ENCODE measurements at regions not wholly inside any gene's neighbourhood (a gene's known extent, or its start where the extent isn't known, plus 50 kb on each side); places are given as distances from the start of the nearest gene placed in this dataset.

DNA sequence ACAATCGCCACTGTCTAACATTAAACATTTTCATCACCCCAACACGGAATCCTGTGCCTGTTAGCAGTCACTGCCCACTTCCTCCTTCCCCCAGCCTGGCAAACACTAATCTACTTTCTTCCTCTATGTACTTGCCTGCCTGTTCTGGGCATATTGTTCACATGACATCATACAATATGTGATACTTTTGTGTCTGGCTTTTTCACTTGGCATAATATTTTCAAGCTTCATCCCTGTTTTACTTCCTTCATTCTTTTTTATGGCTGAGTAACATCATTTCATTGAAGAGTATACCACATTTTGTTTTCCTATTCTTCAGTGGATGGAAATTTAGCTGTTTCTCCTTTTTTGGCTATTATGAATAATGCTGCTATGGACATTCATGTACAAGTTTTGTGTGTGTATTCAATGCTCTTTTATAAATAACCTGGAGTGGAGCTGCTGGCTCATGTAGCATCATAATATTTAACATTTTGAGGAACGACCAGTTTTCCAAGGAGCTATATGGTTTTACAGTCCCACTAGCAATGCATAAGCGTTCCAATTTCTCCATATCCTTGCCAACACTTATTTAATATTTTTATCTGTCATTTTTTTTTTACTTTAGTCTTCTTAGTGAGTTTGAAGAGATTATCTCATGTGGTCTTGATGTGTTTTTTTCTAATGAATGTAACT, 360.1 kb downstream of the HDGFL1 start:
- H3K9ac ChIP-seq (ENCODE audit: low read depth, low read length, poor library complexity, severe bottlenecking), result no peak overlapping the region
- peak overlapping the region; percentile 23 for H3K4me2 ChIP-seq (ENCODE audit: low read depth, low read length, poor library complexity, severe bottlenecking)
- H3K9me2 ChIP-seq (replicated peaks; ENCODE audit: low read depth, low read length), result no peaks in the 10 kb centered on the region
- peaks cover 23% of the 10 kb centered on the region for H3K4me1 ChIP-seq (ENCODE audit: insufficient read depth, low read length, poor library complexity, severe bottlenecking)
- TF ChIP-seq, protein P1, sequence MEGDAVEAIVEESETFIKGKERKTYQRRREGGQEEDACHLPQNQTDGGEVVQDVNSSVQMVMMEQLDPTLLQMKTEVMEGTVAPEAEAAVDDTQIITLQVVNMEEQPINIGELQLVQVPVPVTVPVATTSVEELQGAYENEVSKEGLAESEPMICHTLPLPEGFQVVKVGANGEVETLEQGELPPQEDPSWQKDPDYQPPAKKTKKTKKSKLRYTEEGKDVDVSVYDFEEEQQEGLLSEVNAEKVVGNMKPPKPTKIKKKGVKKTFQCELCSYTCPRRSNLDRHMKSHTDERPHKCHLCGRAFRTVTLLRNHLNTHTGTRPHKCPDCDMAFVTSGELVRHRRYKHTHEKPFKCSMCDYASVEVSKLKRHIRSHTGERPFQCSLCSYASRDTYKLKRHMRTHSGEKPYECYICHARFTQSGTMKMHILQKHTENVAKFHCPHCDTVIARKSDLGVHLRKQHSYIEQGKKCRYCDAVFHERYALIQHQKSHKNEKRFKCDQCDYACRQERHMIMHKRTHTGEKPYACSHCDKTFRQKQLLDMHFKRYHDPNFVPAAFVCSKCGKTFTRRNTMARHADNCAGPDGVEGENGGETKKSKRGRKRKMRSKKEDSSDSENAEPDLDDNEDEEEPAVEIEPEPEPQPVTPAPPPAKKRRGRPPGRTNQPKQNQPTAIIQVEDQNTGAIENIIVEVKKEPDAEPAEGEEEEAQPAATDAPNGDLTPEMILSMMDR (conservative IDR thresholded peaks at IDR 0.05; ENCODE audit: low read length), result no peak
- TF ChIP-seq EZH2phosphoT487 (IDR thresholded peaks at IDR 0.05; ENCODE audit: borderline replicate concordance), result no peak
- no peaks in the 10 kb centered on the region for H3K27me3 ChIP-seq (ENCODE audit: insufficient read depth, low read length, poor library complexity, severe bottlenecking)
- H2AFZ ChIP-seq (ENCODE audit: low read length), result peak overlapping the region; percentile 75
- H3F3A ChIP-seq (ENCODE audit: low read depth), result no peaks in the 10 kb centered on the region
- H3K4me3 ChIP-seq (ENCODE audit: low read length, poor library complexity, severe bottlenecking), result no peak overlapping the region
- no peaks in the 10 kb centered on the region for H4K20me1 ChIP-seq (ENCODE audit: insufficient read depth, low read length, poor library complexity, severe bottlenecking)
- H3K36me3 ChIP-seq (ENCODE audit: insufficient read depth, low read length), result no peaks in the 10 kb centered on the region
- no peaks in the 10 kb centered on the region for H3K79me2 ChIP-seq (ENCODE audit: insufficient read depth, low read length)
- no peaks in the 10 kb centered on the region for H3K9me3 ChIP-seq (ENCODE audit: insufficient read depth, low read depth, low read length)

DNA sequence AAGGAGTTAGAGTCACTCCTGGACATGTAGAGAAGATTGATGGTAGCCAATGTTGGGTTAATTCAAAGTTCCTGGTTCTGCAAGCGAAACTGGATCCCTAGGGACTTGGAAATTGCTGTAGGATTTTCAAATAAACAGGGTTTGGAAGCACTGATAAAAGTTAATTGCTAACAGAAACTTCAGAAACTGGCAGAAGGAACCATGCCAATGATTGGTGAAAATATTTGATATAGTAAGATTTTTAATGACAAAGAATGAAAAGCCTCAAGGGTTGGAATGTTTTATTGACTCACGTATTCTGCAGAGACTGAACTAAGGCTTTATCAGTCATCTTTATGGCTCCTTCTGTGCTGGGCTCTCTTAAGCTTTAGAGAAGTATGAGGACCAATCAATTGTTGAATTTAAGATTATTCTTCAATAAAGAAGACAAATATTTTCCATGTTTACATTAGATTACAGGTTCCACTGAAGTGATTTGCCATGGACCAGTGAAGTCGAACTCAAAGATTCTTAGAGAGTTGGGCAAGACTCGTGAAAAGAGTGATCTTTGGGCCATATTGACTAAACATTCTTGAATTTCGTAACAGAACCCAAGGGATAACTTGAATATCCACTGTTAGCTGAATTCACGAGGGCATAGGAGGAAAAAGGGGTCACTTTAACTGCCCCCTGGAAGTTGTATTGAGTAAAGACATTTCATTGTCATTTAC, 371.4 kb downstream of the HDGFL1 start:
- no peak overlapping the region for H3K4me3 ChIP-seq (ENCODE audit: low read length, poor library complexity, severe bottlenecking)
- H3K79me2 ChIP-seq (ENCODE audit: insufficient read depth, low read length), result no peaks in the 10 kb centered on the region
- H3K4me1 ChIP-seq (ENCODE audit: insufficient read depth, low read length, poor library complexity, severe bottlenecking), result no peaks in the 10 kb centered on the region
- H3K9me3 ChIP-seq (ENCODE audit: insufficient read depth, low read depth, low read length), result no peaks in the 10 kb centered on the region
- H2AFZ ChIP-seq (ENCODE audit: low read length), result peak overlapping the region; percentile 43
- H3F3A ChIP-seq (ENCODE audit: low read depth), result no peaks in the 10 kb centered on the region
- H3K9ac ChIP-seq (ENCODE audit: low read depth, low read length, poor library complexity, severe bottlenecking), result no peak overlapping the region
- no peaks in the 10 kb centered on the region for H3K9me2 ChIP-seq (replicated peaks; ENCODE audit: low read depth, low read length)
- no peaks in the 10 kb centered on the region for H3K36me3 ChIP-seq (ENCODE audit: insufficient read depth, low read length)
- H3K27me3 ChIP-seq (ENCODE audit: insufficient read depth, low read length, poor library complexity, severe bottlenecking), result no peaks in the 10 kb centered on the region
- H4K20me1 ChIP-seq (ENCODE audit: insufficient read depth, low read length, poor library complexity, severe bottlenecking), result no peaks in the 10 kb centered on the region
- no peak for TF ChIP-seq EZH2phosphoT487 (IDR thresholded peaks at IDR 0.05; ENCODE audit: borderline replicate concordance)
- TF ChIP-seq, protein P1 (conservative IDR thresholded peaks at IDR 0.05; ENCODE audit: low read length), result no peak
- H3K4me2 ChIP-seq (ENCODE audit: low read depth, low read length, poor library complexity, severe bottlenecking), result no peak overlapping the region

DNA sequence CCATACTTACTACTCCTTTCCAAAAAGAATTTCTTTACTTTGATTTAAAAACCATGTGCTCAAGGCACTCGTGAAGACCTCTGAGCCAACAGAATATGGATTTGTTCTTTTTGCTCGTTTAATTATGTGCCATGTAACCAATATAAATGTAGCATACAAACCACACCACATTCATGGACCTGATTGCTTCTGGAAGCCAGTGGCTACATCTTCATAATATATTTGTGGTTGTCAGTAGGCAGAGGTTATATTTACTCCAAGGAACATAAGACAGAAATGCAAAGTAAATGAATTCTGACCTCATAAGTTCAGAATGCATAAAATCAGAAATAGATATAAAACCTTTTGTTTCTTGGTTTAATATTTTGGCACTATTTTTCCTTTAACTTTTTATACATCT, 373.0 kb downstream of the HDGFL1 start:
- no peak overlapping the region for H2AFZ ChIP-seq (ENCODE audit: low read length)
- no peak overlapping the region for H3K4me3 ChIP-seq (ENCODE audit: low read length, poor library complexity, severe bottlenecking)
- H3K9me2 ChIP-seq (replicated peaks; ENCODE audit: low read depth, low read length), result no peaks in the 10 kb centered on the region
- no peak overlapping the region for H3K9ac ChIP-seq (ENCODE audit: low read depth, low read length, poor library complexity, severe bottlenecking)
- H3K36me3 ChIP-seq (ENCODE audit: insufficient read depth, low read length), result no peaks in the 10 kb centered on the region
- H3K9me3 ChIP-seq (ENCODE audit: insufficient read depth, low read depth, low read length), result no peaks in the 10 kb centered on the region
- TF ChIP-seq, protein P1 (conservative IDR thresholded peaks at IDR 0.05; ENCODE audit: low read length), result no peak
- no peak for TF ChIP-seq EZH2phosphoT487 (IDR thresholded peaks at IDR 0.05; ENCODE audit: borderline replicate concordance)
- no peaks in the 10 kb centered on the region for H3K79me2 ChIP-seq (ENCODE audit: insufficient read depth, low read length)
- H3K27me3 ChIP-seq (ENCODE audit: insufficient read depth, low read length, poor library complexity, severe bottlenecking), result no peaks in the 10 kb centered on the region
- H3K4me2 ChIP-seq (ENCODE audit: low read depth, low read length, poor library complexity, severe bottlenecking), result no peak overlapping the region
- H3K4me1 ChIP-seq (ENCODE audit: insufficient read depth, low read length, poor library complexity, severe bottlenecking), result no peaks in the 10 kb centered on the region
- no peaks in the 10 kb centered on the region for H4K20me1 ChIP-seq (ENCODE audit: insufficient read depth, low read length, poor library complexity, severe bottlenecking)
- H3F3A ChIP-seq (ENCODE audit: low read depth), result no peaks in the 10 kb centered on the region

Data from Loucy (cell line).